ENCODE measurements at regions not wholly inside any gene's neighbourhood (a gene's known extent, or its start where the extent isn't known, plus 50 kb on each side); places are given as distances from the start of the nearest gene placed in this dataset.

DNA sequence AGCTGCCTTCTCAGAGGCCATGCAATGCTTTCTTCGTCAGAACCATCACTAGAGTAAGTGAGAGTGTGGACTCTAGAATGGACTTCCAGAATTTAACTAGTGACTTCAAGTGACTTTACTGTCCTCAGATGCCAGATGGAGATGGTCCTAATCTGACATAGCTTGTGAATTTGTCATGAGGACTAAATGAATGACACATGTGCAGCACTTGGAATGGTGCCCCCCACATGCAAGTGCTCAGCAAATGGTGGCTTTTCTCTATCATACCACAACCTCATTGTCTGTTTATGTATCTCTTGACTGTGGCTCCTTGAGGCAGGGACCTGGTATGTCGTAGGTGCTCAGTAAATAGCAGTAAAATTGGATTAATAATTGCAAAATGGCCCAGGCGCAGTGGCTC lies 91.6 kb upstream of the STX18 start:
- no peak for TF ChIP-seq EP300 (IDR thresholded peaks at IDR 0.05; ENCODE audit: low read depth)
- TF ChIP-seq, protein P1, sequence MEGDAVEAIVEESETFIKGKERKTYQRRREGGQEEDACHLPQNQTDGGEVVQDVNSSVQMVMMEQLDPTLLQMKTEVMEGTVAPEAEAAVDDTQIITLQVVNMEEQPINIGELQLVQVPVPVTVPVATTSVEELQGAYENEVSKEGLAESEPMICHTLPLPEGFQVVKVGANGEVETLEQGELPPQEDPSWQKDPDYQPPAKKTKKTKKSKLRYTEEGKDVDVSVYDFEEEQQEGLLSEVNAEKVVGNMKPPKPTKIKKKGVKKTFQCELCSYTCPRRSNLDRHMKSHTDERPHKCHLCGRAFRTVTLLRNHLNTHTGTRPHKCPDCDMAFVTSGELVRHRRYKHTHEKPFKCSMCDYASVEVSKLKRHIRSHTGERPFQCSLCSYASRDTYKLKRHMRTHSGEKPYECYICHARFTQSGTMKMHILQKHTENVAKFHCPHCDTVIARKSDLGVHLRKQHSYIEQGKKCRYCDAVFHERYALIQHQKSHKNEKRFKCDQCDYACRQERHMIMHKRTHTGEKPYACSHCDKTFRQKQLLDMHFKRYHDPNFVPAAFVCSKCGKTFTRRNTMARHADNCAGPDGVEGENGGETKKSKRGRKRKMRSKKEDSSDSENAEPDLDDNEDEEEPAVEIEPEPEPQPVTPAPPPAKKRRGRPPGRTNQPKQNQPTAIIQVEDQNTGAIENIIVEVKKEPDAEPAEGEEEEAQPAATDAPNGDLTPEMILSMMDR (IDR thresholded peaks at IDR 0.05) = no peak
- TF ChIP-seq POLR2A (IDR thresholded peaks at IDR 0.05) = no peak
